ENCODE measurements at regions not wholly inside any gene's neighbourhood (a gene's known extent, or its start where the extent isn't known, plus 50 kb on each side); places are given as distances from the start of the nearest gene placed in this dataset.

DNA sequence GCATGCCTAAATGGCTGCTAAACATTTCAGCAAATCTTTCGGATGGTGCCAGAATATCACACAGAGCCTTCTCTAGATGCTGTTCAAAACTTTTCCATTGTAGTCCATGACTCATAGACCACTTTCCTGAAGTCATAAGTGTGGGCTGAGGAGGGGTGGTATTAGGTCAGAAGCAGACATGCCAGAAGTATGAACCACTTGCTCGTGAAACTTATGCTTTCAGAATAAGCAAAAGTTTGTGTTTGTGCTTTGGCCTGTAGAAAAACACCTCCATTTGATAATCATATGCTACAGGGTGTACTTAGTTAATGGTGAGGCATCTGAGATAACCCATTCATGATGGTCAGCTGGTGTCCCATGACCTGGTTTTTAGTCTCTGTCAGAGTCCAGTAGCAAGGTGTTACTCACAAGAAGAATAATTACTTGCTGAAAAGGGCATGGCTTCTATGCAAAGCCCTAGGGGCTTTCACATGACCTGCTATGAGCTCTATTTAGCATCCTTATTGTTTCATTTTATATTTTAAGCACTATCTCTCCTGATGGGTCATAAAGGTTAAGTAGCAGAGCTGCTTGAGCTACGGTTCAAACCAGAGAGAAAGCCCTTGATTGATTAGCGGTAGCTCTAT lies 183.1 kb upstream of the IVNS1ABP start:
- no peak for DNase-seq (ENCODE audit: low spot score)

DNA sequence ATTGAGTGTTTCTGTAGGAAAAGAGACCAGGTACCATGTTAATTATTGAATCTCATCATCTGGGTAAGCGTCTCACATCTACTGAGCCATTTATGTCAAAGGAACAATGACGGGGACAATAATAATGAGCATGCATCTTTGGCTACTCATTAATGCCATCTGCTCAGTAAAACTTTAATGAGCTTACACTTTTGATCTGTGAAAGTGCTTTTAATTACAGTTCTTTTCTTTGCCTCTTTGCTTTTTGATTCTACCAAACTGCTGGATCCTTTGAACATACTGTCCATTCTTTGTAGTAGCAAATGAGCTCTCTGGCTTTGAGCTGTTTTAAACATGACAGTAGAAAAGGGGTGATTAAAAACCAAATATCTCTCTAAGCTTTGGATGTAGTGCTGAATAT lies 181.2 kb upstream of the IVNS1ABP start:
- DNase-seq (ENCODE audit: low spot score): no peak

GRCh38 chr1:185497177-185497576 lies 180.1 kb upstream of the IVNS1ABP start:
- no peak for DNase-seq (ENCODE audit: low spot score)

DNA sequence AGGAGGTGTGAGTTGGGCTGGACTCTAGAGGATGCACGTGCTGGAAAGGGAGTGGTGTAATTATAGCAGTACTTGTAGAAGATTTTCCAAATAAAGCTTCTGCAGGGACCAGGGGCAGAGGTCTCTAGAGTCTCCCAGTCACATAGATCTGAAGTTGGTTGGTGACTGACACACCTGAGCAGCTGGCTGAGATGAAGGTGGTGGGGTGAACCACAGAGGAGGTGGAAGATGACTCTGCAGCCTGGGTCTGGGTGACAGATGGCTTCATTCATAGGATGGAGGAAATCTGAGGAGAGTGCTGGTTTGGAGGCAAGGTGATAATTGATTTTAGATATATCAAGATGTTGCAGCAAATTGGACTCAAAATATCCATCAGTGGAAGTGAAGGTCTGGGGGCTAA lies 178.9 kb upstream of the IVNS1ABP start:
- DNase-seq (ENCODE audit: low spot score): no peak

- no peak for DNase-seq (ENCODE audit: low spot score)
Observed at GRCh38 chr1:185495007-185495406, 178.0 kb upstream of the IVNS1ABP start.

GRCh38 chr1:185492089-185492825 lies 175.2 kb upstream of the IVNS1ABP start:
- DNase-seq (ENCODE audit: low spot score): no peak

DNA sequence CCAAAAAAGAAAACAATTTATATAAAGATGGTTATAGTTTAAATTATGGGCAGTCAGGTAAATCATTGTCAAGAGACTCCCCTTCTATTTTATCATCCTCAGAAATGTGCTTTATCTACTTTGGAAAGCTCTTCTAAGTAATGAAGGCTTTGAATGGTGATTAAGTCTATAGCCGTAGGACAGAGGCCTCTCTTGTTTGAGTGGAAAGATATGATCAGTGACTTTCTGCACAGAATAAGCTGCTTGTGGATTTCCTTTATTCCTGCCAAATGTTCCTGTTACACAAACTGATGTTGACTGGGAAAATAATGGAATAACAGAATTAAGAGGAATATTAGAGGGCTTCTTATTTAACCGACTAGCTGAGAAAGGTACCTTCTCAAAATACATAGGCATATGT lies 174.6 kb upstream of the IVNS1ABP start:
- DNase-seq (ENCODE audit: low spot score): no peak

- DNase-seq (ENCODE audit: low spot score): no peak
Observed at GRCh38 chr1:185490924-185491323, 173.9 kb upstream of the IVNS1ABP start.

- no peak for DNase-seq (ENCODE audit: low spot score)
Observed at GRCh38 chr1:185489406-185489805, 172.4 kb upstream of the IVNS1ABP start.

DNA sequence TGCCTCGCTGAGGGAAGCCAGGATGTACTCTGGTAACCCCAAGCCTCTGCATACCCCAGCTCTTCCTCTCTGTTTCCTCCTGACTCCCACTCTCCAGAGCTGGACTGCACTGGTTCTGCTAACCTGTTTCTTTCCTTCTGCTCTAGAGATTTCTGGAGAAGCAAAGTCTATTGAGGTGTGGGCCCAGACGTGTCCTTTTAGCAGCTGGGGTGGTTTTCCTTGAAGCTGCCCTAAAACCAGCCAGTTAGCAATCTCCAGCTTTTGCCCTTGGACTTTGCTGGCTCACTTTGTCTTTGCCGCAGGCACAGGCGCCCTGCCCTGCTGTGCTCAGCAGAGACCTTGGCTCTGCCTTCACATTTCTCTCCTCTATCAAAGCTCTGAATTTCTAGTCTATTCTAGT lies 171.8 kb upstream of the IVNS1ABP start:
- DNase-seq (ENCODE audit: low spot score): no peak

GRCh38 chr1:185487936-185488335 lies 170.9 kb upstream of the IVNS1ABP start:
- no peak for DNase-seq (ENCODE audit: low spot score)

DNA sequence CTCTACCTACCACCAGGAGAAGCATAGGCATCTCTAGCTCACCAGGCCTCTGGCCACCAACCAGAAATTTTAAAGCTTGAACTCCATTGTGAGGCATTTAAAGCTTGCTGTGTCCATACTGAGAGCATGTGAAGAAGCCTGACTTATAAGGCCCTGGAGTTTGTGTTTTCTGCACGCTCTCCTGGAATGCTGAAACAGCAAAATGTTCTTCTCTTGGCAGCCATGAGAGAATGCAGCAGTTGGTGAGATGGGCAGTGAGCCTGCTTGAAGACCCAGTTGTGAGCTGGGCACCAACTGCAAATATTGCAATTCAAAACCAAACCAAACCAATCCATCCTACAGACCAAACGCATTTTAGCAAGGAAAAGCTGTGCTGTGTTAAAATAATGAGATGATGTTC lies 170.0 kb upstream of the IVNS1ABP start:
- DNase-seq (ENCODE audit: low spot score): no peak

GRCh38 chr1:185486346-185486745 lies 169.3 kb upstream of the IVNS1ABP start:
- DNase-seq (ENCODE audit: low spot score): no peak

DNA sequence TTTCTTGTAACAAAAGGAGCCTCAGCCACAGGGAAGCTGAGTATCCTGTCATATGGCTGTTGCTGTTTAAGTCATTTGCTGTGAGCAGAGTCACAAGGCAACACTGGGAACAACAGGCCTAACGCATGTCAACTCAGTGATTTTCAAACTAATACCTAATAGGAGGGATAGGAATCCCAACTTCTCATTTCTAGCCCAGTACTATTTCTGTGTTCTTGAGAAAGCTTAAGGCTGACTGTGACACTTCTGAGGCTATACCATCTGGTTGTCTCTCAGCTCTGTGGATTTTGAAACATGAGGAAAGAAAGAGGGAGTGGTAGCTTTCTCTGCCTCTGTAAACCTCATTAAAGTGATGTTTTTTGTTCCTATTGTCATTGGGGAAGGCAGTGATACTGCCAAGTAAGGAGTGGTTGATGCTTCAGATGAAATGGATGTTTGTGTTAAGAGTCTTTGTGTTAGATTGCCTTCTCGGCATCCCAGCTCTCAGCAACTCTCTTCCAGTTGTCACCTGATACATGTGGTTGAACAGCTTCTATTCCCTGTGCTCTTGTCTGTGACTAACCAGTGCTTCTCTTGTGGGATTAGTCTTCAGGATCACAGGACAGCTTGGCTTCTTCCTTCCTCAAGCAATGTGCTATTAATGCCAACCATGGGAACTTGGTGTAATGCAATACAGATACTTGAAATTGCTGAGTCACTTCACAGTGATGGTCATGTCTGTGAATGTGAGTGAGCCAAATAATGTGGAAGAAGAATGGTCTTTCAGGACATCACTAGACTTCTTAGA lies 166.8 kb upstream of the IVNS1ABP start:
- DNase-seq (ENCODE audit: low spot score): no peak

DNA sequence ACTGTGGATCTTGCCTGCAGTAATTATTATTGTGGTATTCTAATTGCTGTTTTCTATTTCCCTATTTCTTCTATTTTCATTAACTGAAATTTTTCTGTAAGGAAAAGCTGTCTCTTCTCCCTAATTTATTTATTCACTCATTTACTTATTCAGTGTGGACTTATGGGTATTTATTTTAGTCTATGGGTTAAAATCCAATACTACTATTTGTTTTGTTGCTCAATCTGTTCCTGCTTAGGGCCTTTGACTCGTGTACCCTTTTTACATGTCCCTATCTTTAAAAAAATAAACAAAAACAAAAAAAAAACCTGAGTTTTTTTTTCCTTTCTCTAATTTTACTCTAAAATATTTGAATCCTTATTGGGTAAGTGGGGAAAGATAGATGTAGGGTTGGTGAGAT lies 166.2 kb upstream of the IVNS1ABP start:
- DNase-seq (ENCODE audit: low spot score): no peak

- no peak for DNase-seq (ENCODE audit: low spot score)
Observed at GRCh38 chr1:185480545-185480944, 163.5 kb upstream of the IVNS1ABP start.

GRCh38 chr1:185479796-185480195 lies 162.8 kb upstream of the IVNS1ABP start:
- no peak for DNase-seq (ENCODE audit: low spot score)

DNA sequence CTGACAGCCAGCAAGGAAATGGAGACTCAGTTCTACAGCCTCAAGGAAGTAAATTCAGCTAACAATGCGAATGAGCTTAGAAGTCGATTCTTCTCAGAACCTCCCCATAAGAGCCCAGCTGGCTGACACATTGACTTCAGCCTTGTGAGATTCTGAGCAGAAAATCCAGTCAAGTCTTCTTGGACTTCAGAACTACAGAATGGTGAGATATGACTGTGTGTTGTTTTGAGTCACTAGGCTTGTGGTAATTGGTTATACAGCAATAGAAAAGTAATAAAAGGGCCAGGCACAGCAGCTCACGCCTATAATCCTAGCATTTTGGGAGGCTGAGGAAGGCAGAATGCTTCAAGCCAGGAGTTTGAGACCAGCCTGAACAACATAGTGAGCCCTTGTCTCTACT lies 161.8 kb upstream of the IVNS1ABP start:
- no peak for DNase-seq (ENCODE audit: low spot score)

DNA sequence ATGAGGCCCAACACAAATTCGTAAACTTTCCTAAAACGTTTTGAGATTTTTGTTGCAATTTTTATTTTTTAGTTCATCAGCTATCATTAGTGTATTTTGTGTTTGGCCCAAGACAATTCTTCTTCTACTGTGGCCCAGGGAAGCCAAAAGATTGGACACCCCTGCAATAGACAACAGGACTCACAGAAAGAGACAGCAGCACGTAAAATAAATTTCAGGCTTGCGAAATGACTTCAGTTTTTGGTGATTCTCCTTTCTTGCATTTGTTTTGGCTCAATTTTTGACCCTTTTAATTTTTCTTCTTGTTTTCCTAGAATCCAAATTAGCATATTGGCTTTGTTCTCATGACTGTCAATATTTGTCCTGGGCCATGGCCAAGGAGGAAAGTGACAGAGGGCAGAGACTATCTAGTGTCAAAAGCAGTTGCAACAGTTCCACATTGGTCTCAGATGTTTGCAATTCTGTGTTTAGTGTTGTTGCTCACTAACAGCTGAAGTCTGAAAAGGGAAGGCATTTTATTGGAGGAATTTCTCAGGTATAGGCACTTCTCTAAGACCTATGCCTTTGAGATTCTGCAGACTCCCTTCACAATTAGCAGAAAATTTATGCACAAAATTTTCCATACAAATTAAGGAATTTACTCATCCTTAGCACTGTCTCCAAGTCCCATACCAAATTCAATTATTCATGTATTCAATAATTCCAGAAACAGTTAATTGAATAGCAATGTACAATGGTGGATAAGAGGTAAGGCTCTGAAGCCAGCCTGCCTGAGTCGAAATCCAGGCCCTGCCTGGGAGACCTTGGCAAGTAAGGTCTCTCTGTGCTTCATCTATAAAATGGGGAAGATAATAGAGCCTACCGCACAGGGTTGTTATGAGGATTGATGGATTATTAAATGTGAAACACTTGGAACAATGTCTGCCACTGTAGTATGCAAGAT lies 160.9 kb upstream of the IVNS1ABP start:
- DNase-seq (ENCODE audit: low spot score): no peak

- DNase-seq (ENCODE audit: low spot score): peak; percentile 7
Observed at GRCh38 chr1:185474440-185475149, 157.6 kb upstream of the IVNS1ABP start.

DNA sequence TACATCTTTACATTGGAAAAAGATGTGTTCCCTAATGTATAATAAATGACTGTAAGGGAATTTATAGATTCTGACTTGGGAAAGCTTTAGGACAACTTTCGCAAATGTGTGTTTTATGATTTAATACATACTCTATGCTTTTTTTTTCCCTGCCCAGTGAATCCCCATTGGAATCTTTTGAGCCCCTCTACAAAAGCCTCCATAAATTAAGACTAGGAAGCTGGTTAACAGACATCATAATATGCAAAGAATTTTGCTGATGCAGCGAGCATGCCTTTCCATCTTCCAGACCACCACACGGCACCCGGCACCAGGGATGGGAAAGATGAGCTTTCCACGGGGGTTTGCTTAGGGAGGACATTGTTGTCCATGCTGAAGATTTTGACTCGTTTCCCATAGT lies 156.1 kb upstream of the IVNS1ABP start:
- no peak for DNase-seq (ENCODE audit: low spot score)

All from CD4-positive, alpha-beta T cell treated with Interleukin-6 at 100 ng/mL for 8 hours (primary cell).